KMS-11 (cell line): ENCODE measurements at regions not wholly inside any gene's neighbourhood (a gene's known extent, or its start where the extent isn't known, plus 50 kb on each side); places are given as distances from the start of the nearest gene placed in this dataset.

Experiments used
- H2AFZ ChIP-seq: fragments of 200-600 bp; sonication (generic); 2 replicates; pipeline ENCODE4 v1.6.1; 2016; ENCODE audit warnings: antibody characterized with exemption, mixed run types, low read depth
- H3K27ac ChIP-seq: fragments of 200-600 bp; sonication (generic); 2 replicates; pipeline ENCODE4 v1.6.1; 2016; ENCODE audit warnings: mild to moderate bottlenecking, mixed run types
- H3K27me3 ChIP-seq: fragments of 200-600 bp; sonication (generic); 2 replicates; pipeline ENCODE4 v1.6.1; 2017; ENCODE audit warnings: mild to moderate bottlenecking, low read depth, mixed run types, moderate library complexity; ENCODE audit not compliant: insufficient read depth
- H3K36me3 ChIP-seq: fragments of 200-600 bp; sonication (generic); 2 replicates; pipeline ENCODE4 v1.6.1; 2017; ENCODE audit warnings: mild to moderate bottlenecking, mixed run types; ENCODE audit not compliant: insufficient read depth
- H3K4me1 ChIP-seq: fragments of 200-600 bp; sonication (generic); 2 replicates; pipeline ENCODE4 v1.6.1; 2016; ENCODE audit warnings: mild to moderate bottlenecking, low read depth, mixed run types; ENCODE audit not compliant: poor library complexity, severe bottlenecking
- H3K4me2 ChIP-seq: fragments of 200-600 bp; sonication (generic); 2 replicates; pipeline ENCODE4 v1.7.0; 2016; ENCODE audit warnings: mild to moderate bottlenecking, mixed run types
- H3K4me3 ChIP-seq: fragments of 200-600 bp; sonication (generic); IDR thresholded peaks from 2 replicates; pipeline ENCODE4 v1.6.1; 2017; ENCODE audit warnings: low read depth, low read length, mixed read lengths; ENCODE audit not compliant: insufficient read depth
- H3K79me2 ChIP-seq: fragments of 200-600 bp; sonication (generic); 2 replicates; pipeline ENCODE4 v1.6.1; 2016; ENCODE audit warnings: low read depth, mixed run types; ENCODE audit not compliant: insufficient read depth
- H3K9ac ChIP-seq: fragments of 200-600 bp; sonication (generic); 2 replicates; pipeline ENCODE4 v1.6.1; 2016; ENCODE audit warnings: mild to moderate bottlenecking, mixed run types
- H4K20me1 ChIP-seq: fragments of 200-600 bp; sonication (generic); 2 replicates; pipeline ENCODE4 v1.6.1; 2016; ENCODE audit warnings: mild to moderate bottlenecking, mixed run types; ENCODE audit not compliant: insufficient read depth
- CTCF ChIP-seq: fragments of 200-600 bp; sonication (generic); conservative IDR thresholded peaks from 2 replicates; pipeline ENCODE4 v1.6.1; 2017; ENCODE audit warnings: low read depth, mild to moderate bottlenecking, antibody characterized with exemption, low read length, moderate library complexity, mixed read lengths

GRCh38 chr20:52082612-52083011 lies 109.0 kb downstream of the ZFP64 start:
- H3K36me3 ChIP-seq = no peaks in the 10 kb centered on the region
- H3K79me2 ChIP-seq = no peaks in the 10 kb centered on the region
- H4K20me1 ChIP-seq = no peaks in the 10 kb centered on the region
- H3K9ac ChIP-seq = no peak overlapping the region
- TF ChIP-seq CTCF = no peak
- no peaks in the 10 kb centered on the region for H3K4me1 ChIP-seq
- no peaks in the 10 kb centered on the region for H3K27me3 ChIP-seq
- no peak overlapping the region for H2AFZ ChIP-seq
- H3K27ac ChIP-seq = no peak overlapping the region
- H3K4me3 ChIP-seq = no peak overlapping the region
- no peak overlapping the region for H3K4me2 ChIP-seq

- H3K4me3 ChIP-seq = no peak overlapping the region
- H3K9ac ChIP-seq = no peak overlapping the region
- no peaks in the 10 kb centered on the region for H3K79me2 ChIP-seq
- H3K36me3 ChIP-seq = no peaks in the 10 kb centered on the region
- no peaks in the 10 kb centered on the region for H3K27me3 ChIP-seq
- TF ChIP-seq CTCF = no peak
- no peak overlapping the region for H3K4me2 ChIP-seq
- H3K4me1 ChIP-seq = no peaks in the 10 kb centered on the region
- H4K20me1 ChIP-seq = no peaks in the 10 kb centered on the region
- H2AFZ ChIP-seq = no peak overlapping the region
- H3K27ac ChIP-seq = no peak overlapping the region
Measured at GRCh38 chr20:52081791-52082190, 109.8 kb downstream of the ZFP64 start.

GRCh38 chr20:52081066-52081465 lies 110.5 kb downstream of the ZFP64 start:
- Histone ChIP-seq H3K9ac (no peak overlapping the region), H3K79me2 (no peaks in the 10 kb centered on the region), H3K27ac (no peak overlapping the region), H2AFZ (no peak overlapping the region), H3K4me1 (no peaks in the 10 kb centered on the region), H3K27me3 (no peaks in the 10 kb centered on the region), H3K36me3 (no peaks in the 10 kb centered on the region), H3K4me2 (no peak overlapping the region), H3K4me3 (no peak overlapping the region), H4K20me1 (no peaks in the 10 kb centered on the region)
- no peak for TF ChIP-seq CTCF

GRCh38 chr20:52078289-52078688 lies 113.3 kb downstream of the ZFP64 start:
- H2AFZ ChIP-seq = no peak overlapping the region
- no peak overlapping the region for H3K9ac ChIP-seq
- H3K36me3 ChIP-seq = no peaks in the 10 kb centered on the region
- H3K27ac ChIP-seq = no peak overlapping the region
- TF ChIP-seq CTCF = no peak
- no peaks in the 10 kb centered on the region for H3K79me2 ChIP-seq
- no peaks in the 10 kb centered on the region for H3K4me1 ChIP-seq
- no peaks in the 10 kb centered on the region for H3K27me3 ChIP-seq
- no peaks in the 10 kb centered on the region for H4K20me1 ChIP-seq
- H3K4me3 ChIP-seq = no peak overlapping the region
- no peak overlapping the region for H3K4me2 ChIP-seq

- Histone ChIP-seq H3K4me2 (no peak overlapping the region), H3K27me3 (no peaks in the 10 kb centered on the region), H3K27ac (no peak overlapping the region), H3K4me3 (no peak overlapping the region), H3K9ac (no peak overlapping the region), H3K4me1 (no peaks in the 10 kb centered on the region), H2AFZ (no peak overlapping the region), H3K79me2 (no peaks in the 10 kb centered on the region), H4K20me1 (no peaks in the 10 kb centered on the region), H3K36me3 (no peaks in the 10 kb centered on the region)
- no peak for TF ChIP-seq CTCF
Measured at GRCh38 chr20:52076164-52076563, 115.4 kb downstream of the ZFP64 start.
